PC-3 (cell line): ENCODE measurements at regions not wholly inside any gene's neighbourhood (a gene's known extent, or its start where the extent isn't known, plus 50 kb on each side); places are given as distances from the start of the nearest gene placed in this dataset.

Experiments
- EZH2 ChIP-seq: fragments of 300-600 bp; sonication (generic); IDR thresholded peaks from one replicate; pipeline ENCODE4 v1.6.1; 2017; ENCODE audit warnings: antibody characterized with exemption, mild to moderate bottlenecking, low read length; ENCODE audit not compliant: unreplicated experiment
- EZH2phosphoT487 ChIP-seq: fragments of 300-600 bp; sonication (generic); IDR thresholded peaks from 2 replicates; pipeline ENCODE4 v1.6.1; 2018; ENCODE audit warnings: mild to moderate bottlenecking, antibody characterized with exemption, low read length, borderline replicate concordance
- TF ChIP-seq, protein P1 (sequence below): fragments of 300-600 bp; sonication (generic); conservative IDR thresholded peaks from 2 replicates; pipeline ENCODE4 v1.5.1; 2017; ENCODE audit warnings: antibody characterized with exemption, low read depth, mild to moderate bottlenecking, low read length

DNA sequence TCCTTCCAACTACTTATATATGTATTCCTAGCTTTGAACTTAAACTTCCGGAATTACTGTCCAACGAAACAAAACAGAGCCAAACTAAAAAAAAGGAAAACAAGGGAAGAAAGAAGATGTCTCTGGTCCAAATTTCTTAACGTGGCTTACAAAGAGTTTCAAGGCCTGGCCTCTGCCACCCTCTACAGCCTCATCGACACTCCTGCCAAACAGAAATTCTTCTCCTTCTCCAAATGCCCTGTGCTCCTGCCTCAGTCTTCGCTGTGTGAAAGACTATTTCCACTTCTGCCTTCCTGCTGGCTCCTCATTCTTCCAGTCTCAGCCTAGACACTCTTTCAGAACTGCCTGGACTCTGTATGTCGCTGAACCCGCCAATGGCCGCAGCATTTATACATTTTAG is 249.2 kb downstream of the TXNL1 start:
- TF ChIP-seq EZH2 (no peak), EZH2phosphoT487 (no peak)
- TF ChIP-seq, protein P1, sequence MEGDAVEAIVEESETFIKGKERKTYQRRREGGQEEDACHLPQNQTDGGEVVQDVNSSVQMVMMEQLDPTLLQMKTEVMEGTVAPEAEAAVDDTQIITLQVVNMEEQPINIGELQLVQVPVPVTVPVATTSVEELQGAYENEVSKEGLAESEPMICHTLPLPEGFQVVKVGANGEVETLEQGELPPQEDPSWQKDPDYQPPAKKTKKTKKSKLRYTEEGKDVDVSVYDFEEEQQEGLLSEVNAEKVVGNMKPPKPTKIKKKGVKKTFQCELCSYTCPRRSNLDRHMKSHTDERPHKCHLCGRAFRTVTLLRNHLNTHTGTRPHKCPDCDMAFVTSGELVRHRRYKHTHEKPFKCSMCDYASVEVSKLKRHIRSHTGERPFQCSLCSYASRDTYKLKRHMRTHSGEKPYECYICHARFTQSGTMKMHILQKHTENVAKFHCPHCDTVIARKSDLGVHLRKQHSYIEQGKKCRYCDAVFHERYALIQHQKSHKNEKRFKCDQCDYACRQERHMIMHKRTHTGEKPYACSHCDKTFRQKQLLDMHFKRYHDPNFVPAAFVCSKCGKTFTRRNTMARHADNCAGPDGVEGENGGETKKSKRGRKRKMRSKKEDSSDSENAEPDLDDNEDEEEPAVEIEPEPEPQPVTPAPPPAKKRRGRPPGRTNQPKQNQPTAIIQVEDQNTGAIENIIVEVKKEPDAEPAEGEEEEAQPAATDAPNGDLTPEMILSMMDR: no peak
